ENCODE measurements at regions not wholly inside any gene's neighbourhood (a gene's known extent, or its start where the extent isn't known, plus 50 kb on each side); places are given as distances from the start of the nearest gene placed in this dataset.
"Not testable (repeated sequence)": the region's sequence is repeated elsewhere in the genome, so short reads cannot be mapped to it uniquely, and the experiment has no call there.

DNA sequence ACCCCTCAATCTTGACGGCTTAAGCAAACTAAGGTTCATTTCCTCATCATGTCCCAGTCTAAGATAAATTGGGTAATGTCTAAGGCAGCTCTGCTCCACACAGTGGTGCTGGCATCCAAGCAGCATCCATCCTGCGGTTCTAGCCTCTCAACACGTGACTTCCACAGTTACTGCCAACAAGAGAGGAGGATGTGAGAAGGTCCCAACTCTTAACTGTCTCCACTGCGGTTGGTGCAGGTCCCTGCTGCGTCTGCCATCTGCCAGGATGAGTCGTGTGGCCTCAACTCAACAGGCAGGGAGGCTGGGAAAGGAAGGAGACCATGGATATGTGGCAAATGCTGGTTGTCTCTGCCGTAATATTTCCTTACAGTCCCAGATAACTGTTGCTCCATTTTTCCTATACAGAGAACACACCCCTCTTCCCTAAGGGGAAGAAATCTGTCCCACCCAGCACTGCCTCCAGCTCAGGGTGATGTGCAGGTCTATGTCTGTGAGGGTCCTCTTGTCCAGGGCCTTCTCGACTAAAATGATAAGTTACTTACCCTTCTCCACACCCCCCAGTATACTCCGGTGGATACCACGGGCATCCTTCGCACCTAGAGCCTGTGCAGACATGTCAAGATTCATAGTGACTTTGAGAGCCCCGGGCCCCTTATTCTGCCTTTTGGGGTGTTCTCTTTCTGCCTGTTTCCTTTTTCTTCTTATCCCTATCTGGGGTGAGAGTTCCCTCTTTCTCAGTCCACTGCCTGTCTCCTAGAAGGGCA is 64.7 kb downstream of the KCNJ18 start:
- Histone ChIP-seq H3K9ac (ENCODE audit: low read length) (no peak overlapping the region), H3K4me3 (ENCODE audit: low read length) (no peak overlapping the region), H3K27ac (ENCODE audit: low read length) (no peak overlapping the region), H3K36me3 (ENCODE audit: control insufficient read depth, low read depth, low read length) (no peaks in the 10 kb centered on the region), H3K27me3 (ENCODE audit: control insufficient read depth, insufficient read depth, low read length) (no peaks in the 10 kb centered on the region), H3K9me3 (ENCODE audit: control insufficient read depth, low read depth, low read length) (peaks cover 11% of the 10 kb centered on the region), H3K4me1 (ENCODE audit: control insufficient read depth, low read depth, low read length) (no peaks in the 10 kb centered on the region)

DNA sequence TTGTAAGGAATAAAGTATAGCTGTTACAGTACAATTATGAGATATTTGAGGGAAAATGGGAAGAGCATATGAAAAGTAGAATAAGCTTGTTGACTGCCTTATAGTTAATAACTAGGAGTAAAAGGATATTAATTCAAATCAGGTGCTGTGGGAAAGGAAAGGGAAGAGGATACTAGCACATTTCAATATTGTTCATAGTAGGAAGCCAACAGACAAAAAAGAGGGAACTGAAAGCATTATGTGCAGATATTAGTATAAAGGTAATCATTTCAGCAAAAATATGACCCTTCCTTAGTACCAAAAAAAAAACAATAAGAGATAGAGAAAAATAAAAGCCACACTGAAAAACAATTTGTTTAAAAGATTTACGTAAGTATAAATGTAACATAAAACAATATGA is 67.3 kb downstream of the KCNJ18 start:
- H3K4me1 ChIP-seq (ENCODE audit: control insufficient read depth, low read depth, low read length); H3K27me3 ChIP-seq (ENCODE audit: control insufficient read depth, insufficient read depth, low read length); H3K27ac ChIP-seq (ENCODE audit: low read length); H3K9ac ChIP-seq (ENCODE audit: low read length); H3K4me3 ChIP-seq (ENCODE audit: low read length); H3K36me3 ChIP-seq (ENCODE audit: control insufficient read depth, low read depth, low read length): not testable (repeated sequence)
- peaks cover 15% of the 10 kb centered on the region for H3K9me3 ChIP-seq (ENCODE audit: control insufficient read depth, low read depth, low read length)

DNA sequence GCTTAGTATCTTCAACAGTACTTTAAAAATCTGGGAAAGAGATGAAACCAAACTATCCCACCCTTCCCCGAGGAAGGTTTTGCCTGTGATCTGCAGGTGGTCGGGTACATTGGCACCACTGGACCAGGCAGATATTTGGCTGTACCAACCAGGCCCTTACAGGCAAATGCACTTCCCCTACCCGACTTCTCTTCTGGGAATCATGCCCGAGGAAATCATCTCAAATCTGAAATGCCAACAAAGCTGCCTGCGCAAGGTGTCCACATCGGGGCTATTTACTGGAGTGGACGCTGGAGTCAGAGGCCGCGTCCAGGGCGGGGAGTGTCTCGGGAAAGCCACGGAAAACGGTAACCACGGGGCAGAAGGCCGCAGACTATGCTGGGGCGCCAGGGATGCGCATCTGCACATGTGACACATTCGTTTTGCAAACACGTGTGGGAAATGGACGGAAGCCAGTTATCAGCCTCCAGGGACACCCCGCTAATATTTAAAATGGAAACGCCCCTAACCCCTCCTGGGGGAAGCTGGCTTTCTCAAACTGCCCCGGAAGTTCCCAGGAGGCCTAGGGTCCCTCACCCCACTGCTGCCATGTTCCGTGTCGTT is 71.5 kb downstream of the KCNJ18 start:
- H3K9me3 ChIP-seq (ENCODE audit: control insufficient read depth, low read depth, low read length); H3K27ac ChIP-seq (ENCODE audit: low read length); H3K27me3 ChIP-seq (ENCODE audit: control insufficient read depth, insufficient read depth, low read length); H3K36me3 ChIP-seq (ENCODE audit: control insufficient read depth, low read depth, low read length); H3K4me3 ChIP-seq (ENCODE audit: low read length); H3K4me1 ChIP-seq (ENCODE audit: control insufficient read depth, low read depth, low read length); H3K9ac ChIP-seq (ENCODE audit: low read length): not testable (repeated sequence)

DNA sequence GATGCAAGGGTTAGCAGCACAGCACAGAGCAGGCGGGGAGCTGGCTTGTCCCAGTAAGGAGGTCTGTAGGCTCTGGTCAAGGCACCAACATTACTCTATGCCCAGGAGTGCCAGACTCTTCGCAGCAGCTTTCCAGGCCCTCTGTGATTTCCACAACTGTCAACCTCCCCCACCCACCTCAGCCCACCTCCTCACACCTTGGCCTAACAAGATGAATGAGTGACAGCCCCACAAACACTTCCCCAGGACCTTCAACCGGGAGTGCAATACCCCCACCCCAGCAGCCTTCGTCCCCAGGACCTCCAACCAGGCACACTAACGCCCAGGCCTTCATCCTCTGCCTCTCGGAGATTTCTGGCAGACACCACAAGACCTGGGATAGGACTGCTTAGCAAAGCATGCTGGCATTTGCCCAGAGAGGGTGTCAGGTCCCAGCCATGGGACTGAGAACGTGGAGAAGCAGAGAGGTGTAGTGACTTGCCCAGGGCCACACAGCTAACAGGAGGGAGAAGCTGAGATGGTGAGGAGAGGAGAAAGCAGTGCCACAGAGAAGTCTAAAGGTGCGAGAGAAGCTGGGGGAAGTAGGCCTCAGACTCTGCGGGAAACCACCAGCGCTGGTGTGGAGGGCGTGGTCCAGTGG is 73.4 kb downstream of the KCNJ18 start:
- not testable (repeated sequence) for H3K4me3 ChIP-seq (ENCODE audit: low read length); H3K36me3 ChIP-seq (ENCODE audit: control insufficient read depth, low read depth, low read length); H3K9ac ChIP-seq (ENCODE audit: low read length); H3K4me1 ChIP-seq (ENCODE audit: control insufficient read depth, low read depth, low read length); H3K27me3 ChIP-seq (ENCODE audit: control insufficient read depth, insufficient read depth, low read length); H3K27ac ChIP-seq (ENCODE audit: low read length); H3K9me3 ChIP-seq (ENCODE audit: control insufficient read depth, low read depth, low read length)

DNA sequence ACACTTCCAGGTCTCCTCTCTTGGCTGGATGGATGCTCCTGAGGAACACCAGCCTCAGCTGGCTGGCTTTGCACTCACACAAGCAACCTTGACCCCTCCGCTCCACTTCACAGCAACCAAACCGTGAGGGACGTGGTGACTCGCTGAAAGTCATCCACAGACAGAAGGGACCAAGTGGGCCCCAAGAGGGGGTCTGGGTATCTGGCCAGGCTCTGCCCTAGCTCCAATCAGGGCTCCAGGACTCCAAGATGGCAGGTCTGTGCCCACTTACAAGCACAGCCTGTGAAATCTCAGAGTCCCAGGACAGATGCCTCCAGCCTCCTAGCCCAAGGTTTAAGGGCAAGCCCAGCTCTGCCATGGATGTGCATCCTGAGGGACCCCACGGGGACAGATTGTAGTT is 74.2 kb downstream of the KCNJ18 start:
- not testable (repeated sequence) for H3K4me3 ChIP-seq (ENCODE audit: low read length); H3K9ac ChIP-seq (ENCODE audit: low read length); H3K27me3 ChIP-seq (ENCODE audit: control insufficient read depth, insufficient read depth, low read length); H3K4me1 ChIP-seq (ENCODE audit: control insufficient read depth, low read depth, low read length); H3K36me3 ChIP-seq (ENCODE audit: control insufficient read depth, low read depth, low read length); H3K9me3 ChIP-seq (ENCODE audit: control insufficient read depth, low read depth, low read length); H3K27ac ChIP-seq (ENCODE audit: low read length)

DNA sequence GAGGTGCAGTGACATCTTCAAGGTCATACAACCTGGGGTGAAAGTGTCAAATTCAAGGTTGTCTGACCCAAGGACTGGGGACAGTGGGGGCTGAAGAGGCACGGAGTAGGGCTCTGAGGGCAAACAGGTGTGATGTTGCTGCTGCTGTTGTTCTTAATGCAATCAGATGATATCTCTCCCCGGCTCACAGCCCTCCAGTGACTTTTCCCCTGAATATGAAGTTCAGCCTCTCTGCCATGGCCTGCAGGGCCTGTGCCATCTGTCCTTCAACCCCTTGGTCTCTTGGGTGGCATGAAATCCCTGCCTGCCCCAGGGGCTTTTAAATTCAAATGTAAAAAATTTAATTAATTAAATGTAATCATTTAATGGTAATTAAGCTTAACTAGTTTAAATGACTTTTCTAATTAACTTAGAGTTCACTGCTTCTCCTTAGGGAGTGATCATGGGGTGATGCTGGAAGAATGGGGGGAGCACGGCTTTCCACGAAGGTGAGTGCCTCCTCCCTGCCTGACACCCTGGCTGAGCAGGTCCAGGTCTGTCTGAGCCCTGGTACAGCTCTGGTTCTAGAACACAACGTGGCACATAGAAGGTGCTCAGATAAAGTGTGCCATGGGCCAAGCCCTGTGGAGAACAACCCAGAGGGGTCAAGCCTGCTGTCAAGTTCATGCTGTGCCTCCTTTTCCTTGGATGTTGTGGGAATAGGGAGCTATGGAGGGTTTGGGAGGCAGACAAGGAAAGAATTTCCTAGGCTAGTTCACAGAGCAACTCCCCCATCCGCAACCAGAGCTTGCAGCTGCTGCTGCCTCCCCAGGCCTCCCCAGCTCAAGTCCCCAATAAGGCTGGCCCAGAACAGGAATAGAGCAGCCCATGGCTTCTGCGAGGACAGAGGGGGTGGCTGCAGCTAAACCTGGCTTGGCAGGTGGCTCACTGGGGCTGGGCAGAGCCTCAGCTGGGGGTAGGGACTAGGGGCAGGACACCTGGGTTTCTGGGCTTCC is 75.1 kb downstream of the KCNJ18 start:
- H3K9me3 ChIP-seq (ENCODE audit: control insufficient read depth, low read depth, low read length); H3K27me3 ChIP-seq (ENCODE audit: control insufficient read depth, insufficient read depth, low read length); H3K4me1 ChIP-seq (ENCODE audit: control insufficient read depth, low read depth, low read length); H3K9ac ChIP-seq (ENCODE audit: low read length); H3K36me3 ChIP-seq (ENCODE audit: control insufficient read depth, low read depth, low read length); H3K27ac ChIP-seq (ENCODE audit: low read length); H3K4me3 ChIP-seq (ENCODE audit: low read length): not testable (repeated sequence)

DNA sequence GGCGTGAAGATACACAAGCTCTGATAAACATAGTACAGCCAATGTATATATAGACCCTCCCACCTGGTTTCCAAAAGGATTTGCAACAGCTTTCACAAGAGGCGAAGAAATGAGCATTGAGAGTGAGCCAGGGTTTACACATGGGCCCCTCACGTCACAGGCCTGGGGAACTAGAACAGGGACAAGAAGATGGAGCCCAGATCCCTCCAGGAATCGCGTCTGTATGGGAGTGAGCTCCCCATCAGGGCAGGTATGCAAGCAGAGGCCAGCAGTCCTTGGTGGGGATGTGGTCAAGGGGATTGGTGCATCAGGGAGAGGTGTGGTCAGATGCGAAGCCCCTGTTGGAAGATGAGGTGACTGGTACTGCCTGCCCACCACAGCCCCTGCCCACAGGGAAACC is 75.9 kb downstream of the KCNJ18 start:
- H3K9me3 ChIP-seq (ENCODE audit: control insufficient read depth, low read depth, low read length); H3K36me3 ChIP-seq (ENCODE audit: control insufficient read depth, low read depth, low read length); H3K27ac ChIP-seq (ENCODE audit: low read length); H3K4me3 ChIP-seq (ENCODE audit: low read length); H3K9ac ChIP-seq (ENCODE audit: low read length); H3K4me1 ChIP-seq (ENCODE audit: control insufficient read depth, low read depth, low read length); H3K27me3 ChIP-seq (ENCODE audit: control insufficient read depth, insufficient read depth, low read length): not testable (repeated sequence)

DNA sequence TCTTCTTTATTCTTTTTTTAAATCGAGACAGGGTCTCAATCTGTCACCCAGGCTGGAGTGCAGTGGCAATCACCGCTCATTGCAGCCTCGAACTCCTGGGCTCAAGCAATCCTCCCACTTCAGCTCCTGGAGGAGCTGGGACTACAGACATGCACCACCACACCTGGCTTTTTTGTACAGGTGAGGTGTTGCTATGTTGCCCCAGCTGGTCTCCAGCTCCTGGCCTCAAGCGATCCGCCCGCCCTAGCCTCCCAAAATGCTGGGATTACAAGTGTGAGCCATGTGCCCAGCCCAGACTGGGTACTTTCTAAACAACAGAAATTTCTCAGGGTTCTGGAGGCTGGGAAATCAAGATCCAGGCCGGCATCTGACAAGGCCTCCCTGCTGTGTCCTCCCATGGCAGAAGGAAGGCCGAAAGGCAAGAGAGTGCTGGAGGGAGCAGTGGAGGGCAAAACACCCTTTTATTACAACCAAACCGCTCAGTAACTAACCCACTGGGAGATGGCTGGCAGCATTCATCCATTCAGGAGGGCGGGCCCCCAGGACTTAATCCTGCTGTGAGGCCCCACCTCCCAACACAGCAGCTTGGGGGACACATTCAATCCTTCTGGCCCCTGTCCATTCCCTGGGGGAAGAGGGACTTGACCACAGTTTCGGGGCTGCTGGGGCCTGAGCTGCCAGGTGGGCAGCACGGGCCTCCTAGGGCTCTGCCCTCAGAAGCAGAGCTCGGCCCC is 76.6 kb downstream of the KCNJ18 start:
- not testable (repeated sequence) for H3K36me3 ChIP-seq (ENCODE audit: control insufficient read depth, low read depth, low read length); H3K27ac ChIP-seq (ENCODE audit: low read length); H3K4me3 ChIP-seq (ENCODE audit: low read length); H3K9me3 ChIP-seq (ENCODE audit: control insufficient read depth, low read depth, low read length); H3K9ac ChIP-seq (ENCODE audit: low read length); H3K27me3 ChIP-seq (ENCODE audit: control insufficient read depth, insufficient read depth, low read length); H3K4me1 ChIP-seq (ENCODE audit: control insufficient read depth, low read depth, low read length)

DNA sequence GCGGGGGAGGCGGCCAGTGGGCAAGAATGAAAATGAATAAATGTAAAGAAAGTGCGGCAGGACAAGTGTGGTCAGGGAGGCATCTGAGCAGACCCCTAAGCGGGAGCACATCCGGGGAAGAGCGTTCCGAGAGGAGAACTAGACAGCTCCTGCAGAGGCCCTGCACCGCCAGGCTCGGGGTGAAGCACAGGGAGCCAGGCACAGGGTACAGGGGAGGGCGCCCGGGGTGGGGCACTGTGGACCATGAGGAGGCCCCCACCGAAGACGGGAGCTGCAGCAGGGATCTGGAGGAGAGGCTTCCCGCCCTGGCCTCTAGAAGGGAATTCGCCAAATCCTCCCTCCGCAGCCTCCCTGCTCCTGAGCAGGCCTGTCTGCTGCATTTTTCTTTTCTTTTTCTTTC is 77.5 kb downstream of the KCNJ18 start:
- not testable (repeated sequence) for H3K9ac ChIP-seq (ENCODE audit: low read length); H3K4me3 ChIP-seq (ENCODE audit: low read length); H3K36me3 ChIP-seq (ENCODE audit: control insufficient read depth, low read depth, low read length); H3K27me3 ChIP-seq (ENCODE audit: control insufficient read depth, insufficient read depth, low read length); H3K9me3 ChIP-seq (ENCODE audit: control insufficient read depth, low read depth, low read length); H3K4me1 ChIP-seq (ENCODE audit: control insufficient read depth, low read depth, low read length); H3K27ac ChIP-seq (ENCODE audit: low read length)

DNA sequence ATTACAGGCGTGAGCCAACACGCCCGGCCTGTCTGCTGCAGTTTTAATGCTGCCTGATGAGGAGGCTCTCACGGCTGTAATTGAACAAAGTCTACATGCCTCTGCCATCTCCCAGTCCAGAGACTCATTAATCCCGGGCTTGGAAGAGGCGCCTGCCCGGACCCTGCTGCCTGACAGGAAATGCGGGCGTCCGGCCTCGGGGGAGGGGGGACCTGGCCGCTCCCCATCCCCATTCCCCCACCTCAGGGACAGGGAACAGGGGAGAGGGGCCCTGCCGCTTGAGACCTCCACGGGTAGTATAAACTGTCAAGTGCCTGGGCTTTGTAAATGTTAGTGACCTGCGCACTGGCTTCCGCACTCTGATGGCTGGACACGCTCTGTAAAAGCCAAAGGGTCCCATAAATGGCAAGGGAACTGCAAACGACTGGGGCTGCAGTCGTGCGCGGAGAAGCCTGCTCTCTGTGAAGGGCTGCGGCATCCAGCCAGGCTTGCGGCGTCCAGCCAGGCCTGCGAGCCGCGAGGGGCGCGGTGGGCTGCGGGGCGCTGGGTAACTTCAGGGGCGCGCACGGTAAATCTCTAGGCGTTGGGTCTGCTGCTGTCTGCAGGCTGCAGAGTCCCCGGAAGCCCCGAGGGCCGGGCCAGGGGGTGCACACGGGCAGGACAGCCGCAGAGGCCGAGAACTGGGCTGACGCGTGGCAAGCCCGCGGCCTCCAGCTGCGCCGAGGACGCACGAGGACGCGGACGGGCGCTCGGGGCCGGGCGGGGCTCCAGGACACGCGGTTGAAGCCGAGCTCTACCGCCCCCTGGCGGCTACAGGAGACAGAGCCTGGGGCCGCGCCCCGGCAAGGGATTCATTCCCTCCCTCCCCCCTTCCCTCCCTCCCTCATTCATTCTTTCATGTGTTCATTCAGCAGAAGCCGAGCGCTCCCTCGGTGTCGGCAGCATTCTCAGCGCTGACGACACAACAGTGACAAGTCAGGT is 78.4 kb downstream of the KCNJ18 start:
- not testable (repeated sequence) for H3K27ac ChIP-seq (ENCODE audit: low read length); H3K4me1 ChIP-seq (ENCODE audit: control insufficient read depth, low read depth, low read length); H3K36me3 ChIP-seq (ENCODE audit: control insufficient read depth, low read depth, low read length); H3K9me3 ChIP-seq (ENCODE audit: control insufficient read depth, low read depth, low read length); H3K9ac ChIP-seq (ENCODE audit: low read length); H3K27me3 ChIP-seq (ENCODE audit: control insufficient read depth, insufficient read depth, low read length)
- H3K4me3 ChIP-seq (ENCODE audit: low read length), result peak overlapping the region; percentile 17
